H54 (cell line): ENCODE measurements at regions not wholly inside any gene's neighbourhood (a gene's known extent, or its start where the extent isn't known, plus 50 kb on each side); places are given as distances from the start of the nearest gene placed in this dataset.
"Not testable (repeated sequence)": the region's sequence is repeated elsewhere in the genome, so short reads cannot be mapped to it uniquely, and the experiment has no call there.

Source experiments
- DNase-seq: peaks from one replicate; pipeline ENCODE4 v3.0.0; 2011; ENCODE audit warnings: low spot score, mixed read lengths; ENCODE audit not compliant: insufficient read length
- FAIRE-seq: peaks from 3 replicates; lab custom pipeline; 2011; peaks lifted over from hg19 to GRCh38; lab: Jason Lieb, UNC
- POLR2A ChIP-seq: IDR thresholded peaks from 2 replicates; pipeline ENCODE4 v1.6.1; 2011; ENCODE audit warnings: low read depth, mild to moderate bottlenecking, low read length

DNA sequence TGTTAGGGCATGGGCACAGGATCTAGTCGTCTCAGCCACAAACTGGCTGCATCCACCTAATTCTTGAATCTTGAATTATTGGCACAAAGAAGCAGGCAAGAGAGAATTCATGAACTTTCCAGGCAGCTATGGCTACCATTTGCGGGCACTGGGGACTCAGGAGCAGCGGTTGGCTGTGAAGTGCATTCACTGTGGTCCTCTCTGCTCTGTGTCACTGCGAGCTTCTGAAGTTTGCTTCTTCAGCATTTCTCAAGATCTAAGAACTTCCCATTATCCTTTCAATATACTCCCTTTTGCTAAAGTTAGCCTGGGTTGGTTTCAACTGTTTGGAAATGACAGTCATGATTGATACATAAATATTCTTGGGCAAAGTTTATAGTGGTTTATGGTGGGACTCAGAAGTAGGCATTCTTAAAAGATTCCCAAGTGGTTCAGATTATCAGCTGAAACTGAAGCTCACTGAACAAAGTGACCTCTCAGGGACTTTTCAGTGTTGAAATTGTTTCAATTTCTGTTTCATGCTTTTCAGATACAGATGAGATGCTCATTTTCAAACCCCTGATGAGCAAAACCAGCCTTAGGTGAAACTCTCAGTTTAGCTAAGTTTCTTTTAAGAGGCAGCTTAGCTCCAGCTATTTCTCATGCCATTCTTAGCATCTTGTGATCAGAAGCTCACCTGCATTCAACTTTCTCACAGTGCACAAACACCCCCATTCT is 1258.3 kb upstream of the GYPC start:
- TF ChIP-seq POLR2A = no peak
- FAIRE-seq (no peak), DNase-seq (no peak)

DNA sequence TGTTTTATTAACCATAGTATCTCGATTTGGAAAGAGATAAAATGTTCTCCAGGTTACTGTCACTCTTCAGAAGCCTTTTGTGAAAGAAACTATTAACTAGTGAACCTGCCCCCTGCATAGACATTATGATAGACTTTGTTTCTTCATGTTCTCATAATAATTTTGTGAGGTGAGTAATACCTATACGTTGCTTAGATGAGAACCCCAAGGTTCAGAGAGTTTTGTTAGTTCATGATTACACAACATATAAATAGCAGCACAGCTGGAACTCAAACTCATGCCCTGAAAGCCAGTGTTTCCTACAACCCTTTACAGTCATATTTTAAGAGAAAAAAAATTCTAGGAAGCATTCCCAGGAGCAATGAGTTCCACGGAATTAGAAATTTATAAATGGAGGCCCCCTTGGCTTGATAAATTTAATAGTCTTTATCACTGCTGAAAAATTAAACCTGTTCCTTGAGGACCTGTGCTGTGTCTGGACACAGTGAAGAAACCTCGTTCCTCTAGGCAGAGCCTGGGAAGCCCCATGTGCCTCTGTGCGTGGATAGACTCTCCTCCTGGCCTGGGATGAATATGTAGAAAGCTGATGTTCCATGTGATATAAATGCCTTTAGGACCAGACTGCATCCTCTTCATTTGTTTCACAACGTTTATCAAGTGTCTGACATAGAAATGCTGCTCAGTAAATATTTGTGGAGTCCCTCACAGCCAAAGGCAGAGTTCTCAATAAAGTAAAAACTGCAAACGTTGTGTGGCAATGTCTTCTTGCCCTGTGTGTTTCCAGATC is 1257.0 kb upstream of the GYPC start:
- FAIRE-seq = no peak
- TF ChIP-seq POLR2A = no peak
- DNase-seq = no peak

DNA sequence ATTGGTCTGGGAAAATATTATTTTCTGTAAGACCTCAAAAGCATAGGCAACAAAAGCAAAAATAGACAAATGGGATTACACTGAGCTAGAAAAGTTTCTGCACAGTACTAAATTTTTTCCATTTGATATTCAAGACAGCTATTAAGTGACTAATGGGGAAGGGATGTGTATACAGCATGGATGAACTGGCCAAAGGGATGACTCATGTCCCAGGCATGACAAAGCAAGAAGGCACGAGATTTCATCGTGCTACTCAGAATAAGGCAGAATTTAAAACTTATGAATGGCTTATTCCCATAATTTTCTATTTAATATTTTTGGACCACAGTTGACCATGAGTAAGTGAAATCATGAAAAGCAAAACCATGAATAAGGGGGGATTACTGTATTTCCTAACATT is 1250.1 kb upstream of the GYPC start:
- FAIRE-seq = peak; percentile 84
- DNase-seq = peak; percentile 15
- TF ChIP-seq POLR2A = no peak

DNA sequence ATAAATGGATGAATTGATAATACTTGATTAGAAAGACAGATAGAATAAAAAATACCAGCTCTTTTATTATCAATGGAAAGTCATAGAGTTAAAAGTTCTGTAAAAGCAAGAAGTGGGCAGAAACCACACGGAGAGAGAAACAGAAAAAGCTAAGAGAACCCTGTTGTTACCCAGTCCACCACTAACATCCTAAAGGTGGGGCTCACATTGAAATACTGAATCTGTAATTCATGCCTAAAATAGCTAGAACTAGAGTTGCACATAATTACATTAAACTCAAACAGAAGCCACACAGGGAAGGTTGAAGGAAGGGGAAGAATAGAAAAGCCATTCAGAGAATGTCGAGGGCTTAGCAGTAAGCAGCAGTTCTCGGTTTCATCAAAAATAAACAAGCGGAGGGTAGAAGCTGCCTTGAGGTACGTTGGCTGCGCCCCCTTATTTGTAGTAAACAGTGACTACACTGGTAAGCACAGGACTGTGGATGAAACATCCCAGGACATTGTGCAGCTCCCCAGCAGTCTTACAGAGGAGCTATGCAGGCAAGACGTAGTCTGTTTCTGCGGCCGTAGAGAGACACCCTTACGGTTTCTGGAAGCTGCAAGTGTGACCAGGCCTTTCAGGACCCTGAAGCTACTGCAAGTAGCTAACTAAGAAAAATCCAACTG is 1247.0 kb upstream of the GYPC start:
- FAIRE-seq (no peak), DNase-seq (no peak)
- TF ChIP-seq POLR2A = no peak

DNA sequence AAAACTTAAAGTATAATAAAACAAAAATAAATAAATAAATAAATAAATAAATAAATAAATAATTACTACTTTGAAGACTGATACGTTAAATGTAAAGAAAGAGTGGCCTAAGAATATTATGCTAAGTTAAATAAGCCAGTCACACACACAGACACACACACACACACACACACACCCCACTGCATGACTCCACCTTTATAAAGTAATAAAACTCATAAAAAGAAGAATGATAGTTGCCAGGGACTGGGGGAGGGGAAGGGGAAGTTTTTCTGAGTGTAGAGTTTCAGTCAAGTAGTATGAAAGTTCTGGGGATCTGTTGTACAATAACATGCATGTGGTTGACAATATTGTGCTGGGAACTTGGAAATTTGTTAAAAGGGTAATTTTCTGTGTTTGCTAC is 1237.5 kb upstream of the GYPC start:
- FAIRE-seq (no peak), DNase-seq (no peak)
- TF ChIP-seq POLR2A = no peak

DNA sequence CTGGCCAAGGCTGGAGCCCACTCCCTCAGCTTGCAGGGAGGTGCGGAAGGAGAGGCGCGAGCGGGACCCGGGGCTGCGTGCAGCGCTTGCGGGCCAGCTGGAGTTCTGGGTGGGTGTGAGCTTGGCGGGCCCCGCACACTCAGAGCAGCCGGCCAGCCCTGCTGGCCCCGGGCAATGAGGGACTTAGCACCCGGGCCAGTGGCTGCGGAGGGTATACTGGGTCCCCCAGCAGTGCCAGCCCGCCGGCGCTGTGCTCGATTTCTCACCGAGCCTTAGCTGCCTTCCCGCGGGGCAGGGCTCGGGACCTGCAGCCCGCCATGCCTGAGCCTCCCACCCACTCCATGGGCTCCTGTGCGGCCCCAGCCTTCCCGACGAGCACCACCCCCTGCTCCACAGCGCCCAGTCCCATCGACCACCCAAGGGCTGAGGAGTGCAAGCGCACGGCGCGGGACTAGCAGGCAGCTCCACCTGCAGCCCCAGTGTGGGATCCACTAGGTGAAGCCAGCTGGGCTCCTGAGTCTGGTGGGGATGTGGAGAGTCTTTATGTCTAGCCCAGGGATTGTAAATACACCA is 1233.7 kb upstream of the GYPC start:
- DNase-seq, FAIRE-seq: not testable (repeated sequence)

DNA sequence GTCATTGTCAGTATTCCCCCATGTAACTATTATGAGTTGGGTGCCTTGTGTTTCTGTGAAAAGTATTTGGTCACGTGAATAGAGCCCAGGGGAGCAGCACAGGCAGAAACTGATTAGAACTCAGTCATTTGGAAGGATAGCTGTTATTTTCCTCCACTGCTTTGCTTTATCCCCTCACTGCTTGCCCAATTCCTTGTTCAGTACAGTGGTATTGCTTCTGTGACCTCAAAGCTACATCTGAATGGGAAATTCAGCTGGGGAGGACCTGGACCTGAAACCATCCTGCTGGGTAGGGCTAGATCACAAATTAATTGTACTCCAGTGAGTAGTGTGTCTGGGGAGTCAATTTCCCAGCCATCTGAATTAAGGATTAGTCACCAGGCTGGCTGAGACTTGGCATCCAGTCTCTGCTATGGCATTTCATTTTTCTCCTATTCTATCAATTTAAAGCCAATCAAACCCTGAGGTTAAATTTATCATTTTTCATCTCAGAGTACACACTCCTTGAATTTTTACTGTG is 1231.6 kb upstream of the GYPC start:
- no peak for DNase-seq
- TF ChIP-seq POLR2A = no peak
- no peak for FAIRE-seq

DNA sequence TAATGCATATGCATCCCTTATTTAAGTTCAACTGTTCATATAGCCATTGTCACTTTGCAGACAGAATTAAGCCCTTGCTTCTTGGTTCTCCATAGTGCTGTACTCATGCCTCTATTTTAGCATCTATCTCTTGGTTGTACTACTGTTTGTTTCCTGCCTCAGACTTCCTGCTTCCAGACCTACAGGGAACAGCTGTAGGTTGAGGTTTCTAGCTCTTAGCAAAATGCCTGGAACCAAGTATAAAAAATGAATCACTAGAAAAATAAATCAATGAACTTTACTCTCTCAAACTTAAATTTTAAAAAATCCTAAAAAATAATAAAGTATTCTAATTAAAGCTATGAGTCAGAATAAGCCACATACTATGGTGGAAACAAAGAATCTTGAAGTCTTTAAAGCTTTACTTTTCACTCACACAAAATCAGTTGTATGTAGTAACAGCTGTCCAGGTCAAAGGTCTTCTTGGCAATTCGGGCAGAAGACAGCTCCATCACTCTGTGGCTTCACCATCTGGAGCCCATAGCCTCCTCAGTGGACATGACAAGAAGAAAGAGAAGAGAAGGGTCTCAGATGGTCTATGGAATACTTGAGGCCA is 1228.1 kb upstream of the GYPC start:
- FAIRE-seq = no peak
- DNase-seq = no peak
- TF ChIP-seq POLR2A = no peak

DNA sequence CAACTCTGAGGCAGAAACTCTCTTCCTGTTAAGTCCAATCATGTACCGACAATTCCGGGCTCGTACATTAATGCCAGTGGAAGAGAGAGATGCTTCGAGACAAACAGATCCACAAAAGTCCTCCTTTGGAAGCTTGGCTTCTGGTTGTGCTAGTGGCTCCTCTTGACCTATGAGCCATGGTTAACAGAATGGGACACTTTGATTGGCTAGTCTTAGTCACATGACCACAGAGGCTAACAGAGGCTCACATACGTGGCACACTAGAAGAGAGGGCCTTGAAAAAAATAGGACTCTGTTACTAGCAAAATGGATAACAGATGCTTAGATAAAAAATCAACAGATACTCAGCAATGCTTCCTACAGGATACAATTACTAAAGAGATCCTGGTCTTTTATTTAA is 1211.9 kb upstream of the GYPC start:
- FAIRE-seq (no peak), DNase-seq (no peak)
- no peak for TF ChIP-seq POLR2A

DNA sequence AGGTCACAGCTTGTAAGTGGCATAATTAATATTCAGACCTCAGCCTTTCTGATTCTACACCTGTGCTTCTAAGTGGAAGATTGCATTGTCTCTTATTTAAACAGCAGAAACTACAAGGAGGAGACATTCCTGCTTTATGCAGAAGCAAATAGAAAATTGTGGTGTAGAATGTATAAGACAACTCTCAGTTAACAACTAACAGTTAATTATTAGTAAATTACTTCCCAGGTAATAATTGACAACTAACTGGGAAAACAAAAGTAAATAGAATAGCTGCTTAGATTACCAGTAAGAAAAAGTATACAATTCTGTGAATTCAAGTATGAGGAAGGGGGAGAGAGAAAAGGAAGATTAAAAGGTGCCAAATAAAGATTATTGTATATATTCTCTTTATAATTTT is 1210.5 kb upstream of the GYPC start:
- no peak for TF ChIP-seq POLR2A
- no peak for FAIRE-seq
- no peak for DNase-seq

DNA sequence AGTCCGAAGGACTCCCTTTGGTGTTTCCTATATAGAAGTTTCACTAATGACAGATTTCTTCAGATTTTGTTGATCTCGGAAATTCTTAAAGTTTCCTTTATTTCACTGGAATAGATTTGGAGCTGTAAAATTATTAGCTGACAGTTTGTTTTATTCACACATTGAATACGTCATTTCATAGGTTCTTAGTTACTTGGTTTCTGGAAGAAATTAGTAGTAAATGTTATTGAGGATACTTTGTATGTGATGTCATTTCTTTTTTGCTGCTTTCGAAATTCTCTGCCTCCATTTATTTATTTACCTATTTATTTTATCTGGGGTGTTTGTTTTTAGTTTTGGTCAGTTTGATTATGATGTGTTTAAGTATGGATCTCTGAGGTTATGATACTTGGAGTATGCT is 1205.9 kb upstream of the GYPC start:
- no peak for DNase-seq
- TF ChIP-seq POLR2A = no peak
- no peak for FAIRE-seq

DNA sequence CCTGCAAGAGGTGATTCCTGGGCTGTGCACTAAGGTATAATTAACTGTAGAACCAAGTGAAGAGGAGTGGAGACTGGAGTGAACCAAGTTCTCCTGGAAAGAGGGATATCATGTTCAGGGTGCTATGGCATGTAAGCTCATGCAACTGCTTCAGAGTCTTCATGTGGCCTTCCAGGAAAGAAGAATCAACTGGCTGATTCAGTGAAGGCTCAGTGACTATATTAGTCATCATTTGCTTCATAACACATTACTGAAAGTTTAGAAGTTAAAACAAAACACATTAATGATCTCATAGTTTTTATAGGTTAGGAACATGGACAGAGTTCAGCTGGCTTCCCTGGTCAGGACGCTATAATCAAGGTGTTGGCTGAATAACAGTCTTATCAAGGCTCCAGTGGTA is 1200.8 kb upstream of the GYPC start:
- no peak for DNase-seq
- FAIRE-seq = no peak
- no peak for TF ChIP-seq POLR2A

DNA sequence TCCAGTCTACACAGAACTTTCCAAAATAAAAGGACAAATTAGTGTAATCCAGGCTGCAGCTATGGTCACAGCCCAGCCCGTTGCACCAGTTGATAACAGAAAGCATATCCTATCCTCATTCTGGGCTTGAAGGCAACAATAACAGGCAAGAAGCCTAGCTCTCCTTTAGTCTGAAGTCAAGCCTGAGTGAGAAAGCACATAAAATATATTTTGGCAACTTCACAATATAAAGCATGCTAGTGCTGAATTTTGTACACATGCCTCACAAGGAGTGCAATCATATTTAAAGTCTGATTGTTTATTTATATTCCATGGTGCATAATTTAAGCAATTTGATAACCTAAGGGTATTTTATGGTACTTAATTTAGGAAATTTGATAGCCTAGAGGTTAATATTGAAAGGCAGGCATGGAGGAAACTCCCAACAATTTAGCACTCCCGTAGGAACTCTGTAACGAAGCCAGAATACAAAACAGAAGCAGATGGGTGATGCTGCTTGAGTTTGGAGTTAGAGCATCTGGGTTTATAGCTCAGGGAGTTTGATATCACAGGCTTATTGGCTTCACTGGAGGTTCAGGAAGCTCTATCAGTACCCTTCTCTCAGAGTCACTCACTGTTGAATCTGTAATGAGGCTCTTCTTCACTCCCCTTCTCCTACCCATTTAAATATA is 1199.1 kb upstream of the GYPC start:
- FAIRE-seq (no peak), DNase-seq (no peak)
- no peak for TF ChIP-seq POLR2A
